Kidney epithelial cell (primary cell): ENCODE measurements at regions not wholly inside any gene's neighbourhood (a gene's known extent, or its start where the extent isn't known, plus 50 kb on each side); places are given as distances from the start of the nearest gene placed in this dataset.

Source experiments
- DNase-seq: peaks from one replicate; pipeline ENCODE4 v3.0.0-alpha.2; 2010; ENCODE audit warnings: low read depth
- H3K27me3 ChIP-seq: 2 replicates; pipeline ENCODE4 v1.6.0; 2011; ENCODE audit warnings: low read length; ENCODE audit not compliant: control insufficient read depth, insufficient read depth
- H3K36me3 ChIP-seq: 2 replicates; pipeline ENCODE4 v1.5.1; 2011; ENCODE audit warnings: low read length; ENCODE audit not compliant: control insufficient read depth, insufficient read depth
- H3K4me3 ChIP-seq: 2 replicates; pipeline ENCODE4 v1.5.1; 2011; ENCODE audit warnings: low read depth, mild to moderate bottlenecking, control low read depth, low read length
- TF ChIP-seq, protein P1 (sequence below): IDR thresholded peaks from 2 replicates; pipeline ENCODE4 v1.5.1; 2011; ENCODE audit warnings: mild to moderate bottlenecking, moderate library complexity, low read length, control low read depth, inconsistent platforms; ENCODE audit not compliant: insufficient read depth, poor library complexity, severe bottlenecking

DNA sequence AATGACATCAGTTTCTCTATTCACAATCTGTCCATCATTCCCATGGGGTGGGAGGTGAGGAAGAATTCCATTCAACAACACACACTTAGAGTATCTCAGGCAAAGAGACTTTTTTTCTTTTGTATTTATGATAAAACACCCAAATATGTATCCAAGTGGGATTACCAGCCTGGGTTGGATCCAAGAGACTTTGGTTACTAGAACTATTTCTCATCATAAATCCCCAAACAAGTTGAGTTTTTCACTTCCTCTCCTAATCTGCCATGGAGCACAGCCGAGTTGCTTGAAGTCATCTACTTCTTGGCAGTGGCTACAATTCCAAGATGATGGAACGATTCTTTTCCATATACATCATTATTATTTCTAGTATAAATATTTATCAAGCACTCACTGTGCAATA, 209.2 kb upstream of the HMGA2 start:
- H3K27me3 ChIP-seq = no peaks in the 10 kb centered on the region
- no peak for DNase-seq
- H3K36me3 ChIP-seq = no peaks in the 10 kb centered on the region
- TF ChIP-seq, protein P1, sequence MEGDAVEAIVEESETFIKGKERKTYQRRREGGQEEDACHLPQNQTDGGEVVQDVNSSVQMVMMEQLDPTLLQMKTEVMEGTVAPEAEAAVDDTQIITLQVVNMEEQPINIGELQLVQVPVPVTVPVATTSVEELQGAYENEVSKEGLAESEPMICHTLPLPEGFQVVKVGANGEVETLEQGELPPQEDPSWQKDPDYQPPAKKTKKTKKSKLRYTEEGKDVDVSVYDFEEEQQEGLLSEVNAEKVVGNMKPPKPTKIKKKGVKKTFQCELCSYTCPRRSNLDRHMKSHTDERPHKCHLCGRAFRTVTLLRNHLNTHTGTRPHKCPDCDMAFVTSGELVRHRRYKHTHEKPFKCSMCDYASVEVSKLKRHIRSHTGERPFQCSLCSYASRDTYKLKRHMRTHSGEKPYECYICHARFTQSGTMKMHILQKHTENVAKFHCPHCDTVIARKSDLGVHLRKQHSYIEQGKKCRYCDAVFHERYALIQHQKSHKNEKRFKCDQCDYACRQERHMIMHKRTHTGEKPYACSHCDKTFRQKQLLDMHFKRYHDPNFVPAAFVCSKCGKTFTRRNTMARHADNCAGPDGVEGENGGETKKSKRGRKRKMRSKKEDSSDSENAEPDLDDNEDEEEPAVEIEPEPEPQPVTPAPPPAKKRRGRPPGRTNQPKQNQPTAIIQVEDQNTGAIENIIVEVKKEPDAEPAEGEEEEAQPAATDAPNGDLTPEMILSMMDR = no peak
- no peak overlapping the region for H3K4me3 ChIP-seq

DNA sequence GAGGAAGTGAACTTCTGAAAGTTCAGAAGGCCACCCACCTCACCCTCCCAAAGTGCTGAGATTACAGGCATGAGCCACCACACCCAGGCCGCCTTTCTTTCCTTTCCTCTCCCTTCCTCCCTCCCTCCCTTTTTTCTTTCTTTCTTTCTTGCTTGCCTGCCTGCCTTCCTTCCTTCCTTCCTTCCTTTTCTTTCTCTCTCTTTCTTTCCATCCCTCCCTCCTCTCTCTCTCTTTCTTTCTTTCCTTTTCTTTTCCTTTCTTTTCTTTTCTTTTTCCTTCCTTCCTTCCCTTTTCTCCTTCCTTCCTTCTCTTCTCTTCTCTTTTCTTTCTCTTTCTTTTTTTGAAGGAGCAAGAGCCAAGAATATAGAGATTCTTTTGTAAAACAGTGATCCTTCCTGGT, 208.3 kb upstream of the HMGA2 start:
- no peak for DNase-seq
- H3K27me3 ChIP-seq = no peaks in the 10 kb centered on the region
- TF ChIP-seq, protein P1 = no peak
- H3K36me3 ChIP-seq = no peaks in the 10 kb centered on the region
- H3K4me3 ChIP-seq = no peak overlapping the region

DNA sequence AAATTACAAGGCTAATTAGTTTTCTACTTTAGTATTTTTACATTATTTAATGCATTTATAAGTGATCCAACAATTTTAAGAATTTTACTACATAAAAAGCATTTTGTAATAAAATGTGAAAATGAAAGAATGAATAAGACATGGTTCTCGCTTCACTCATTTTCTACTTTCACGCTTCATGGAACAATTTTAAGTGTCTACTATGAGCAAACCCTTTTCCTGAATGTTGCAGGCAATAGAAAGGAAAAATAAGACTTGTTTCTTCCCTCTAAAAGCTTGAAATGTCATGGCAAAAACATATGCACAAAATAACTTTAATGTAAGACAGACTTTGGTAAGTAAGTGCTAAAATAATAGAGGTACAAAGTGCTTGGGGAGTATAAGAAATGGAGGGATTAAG, 205.7 kb upstream of the HMGA2 start:
- no peak overlapping the region for H3K4me3 ChIP-seq
- H3K36me3 ChIP-seq = no peaks in the 10 kb centered on the region
- no peaks in the 10 kb centered on the region for H3K27me3 ChIP-seq
- no peak for DNase-seq
- TF ChIP-seq, protein P1 = no peak

DNA sequence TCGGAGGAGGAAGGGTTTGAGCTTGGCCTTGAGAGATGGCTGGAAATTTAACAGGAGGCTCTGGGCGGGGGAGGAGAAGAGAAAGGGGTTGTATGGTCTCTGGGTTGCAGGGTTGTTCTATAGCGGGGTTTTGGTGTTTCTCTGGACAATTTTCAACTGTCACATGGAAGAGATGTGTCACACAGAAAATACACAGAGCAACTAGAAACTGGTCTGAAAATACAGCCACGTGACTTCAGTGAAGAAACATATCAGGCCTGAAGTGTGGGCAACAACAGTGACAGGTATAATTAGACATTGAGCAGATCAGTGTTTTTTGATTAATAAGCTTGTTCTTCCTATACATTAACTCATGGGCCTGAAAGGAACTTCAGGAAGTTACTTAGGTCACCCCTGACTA, 205.3 kb upstream of the HMGA2 start:
- Histone ChIP-seq H3K27me3 (no peaks in the 10 kb centered on the region), H3K36me3 (no peaks in the 10 kb centered on the region), H3K4me3 (no peak overlapping the region)
- DNase-seq = no peak
- TF ChIP-seq, protein P1 = no peak

DNA sequence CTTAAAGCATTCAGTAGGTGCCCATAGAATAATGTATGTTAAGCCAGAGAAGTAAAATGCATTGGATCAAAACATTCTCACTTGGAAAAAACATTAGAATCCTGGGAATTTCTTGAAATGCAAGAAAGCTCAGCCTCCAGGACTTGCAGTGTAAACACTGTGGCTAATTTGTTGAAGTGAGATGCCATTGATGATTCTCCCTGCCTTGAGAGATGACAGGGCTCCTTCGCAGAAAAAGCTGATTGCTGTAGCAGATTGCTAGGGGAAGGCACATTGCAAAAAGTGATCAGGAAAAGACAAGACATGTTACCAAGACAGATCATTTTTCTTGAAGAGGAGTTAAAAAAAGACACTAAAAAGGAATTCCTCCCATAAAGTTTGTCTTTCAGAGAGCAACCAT, 204.2 kb upstream of the HMGA2 start:
- TF ChIP-seq, protein P1 = no peak
- Histone ChIP-seq H3K27me3 (no peaks in the 10 kb centered on the region), H3K36me3 (no peaks in the 10 kb centered on the region), H3K4me3 (no peak overlapping the region)
- no peak for DNase-seq

DNA sequence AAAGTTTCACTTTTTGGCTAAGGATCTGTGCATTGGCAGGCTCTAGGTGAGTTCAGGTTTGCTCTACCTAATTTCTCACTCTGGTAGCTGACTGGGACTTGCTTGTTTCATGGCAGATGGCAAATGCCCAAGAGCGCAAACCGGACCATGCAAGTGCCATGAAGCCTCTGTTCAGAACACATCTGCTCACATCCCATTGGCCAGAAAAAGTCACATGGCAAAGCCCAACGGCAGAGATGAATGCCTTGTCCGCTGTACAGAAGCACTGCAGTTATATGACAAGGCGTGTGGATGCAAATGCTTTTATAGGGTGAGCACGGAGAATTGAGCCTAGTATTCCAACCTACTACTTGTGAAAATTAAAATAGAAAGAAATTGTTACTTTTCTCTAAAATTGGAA, 202.2 kb upstream of the HMGA2 start:
- H3K27me3 ChIP-seq = no peaks in the 10 kb centered on the region
- TF ChIP-seq, protein P1 = no peak
- no peak overlapping the region for H3K4me3 ChIP-seq
- H3K36me3 ChIP-seq = no peaks in the 10 kb centered on the region
- DNase-seq = no peak
